IMR-90 (cell line): ENCODE measurements at regions not wholly inside any gene's neighbourhood (a gene's known extent, or its start where the extent isn't known, plus 50 kb on each side); places are given as distances from the start of the nearest gene placed in this dataset.

Source experiments
- ATAC-seq: fragments of 200-7000 bp; cut with Tn5 transposase; 2 replicates; pipeline ENCODE4 v1.9.1; 2020; ENCODE audit warnings: low read depth, mild to moderate bottlenecking, moderate library complexity
- BruUV-seq: library from RNA; stranded (reverse); fragments of 400-500 nt; replicated peaks from 2 replicates; lab custom pipeline; 2021; lab: Mats Ljungman, UMichigan
- CTCF ChIA-PET: fragments of 300-600 bp; formaldehyde crosslinking; extraction: SDS; loops from one replicate; lab custom pipeline; 2021; ENCODE audit warnings: antibody characterized with exemption; lab: Yijun Ruan, JAX
- POLR2A ChIA-PET: fragments of 300-600 bp; sonication (Branson Sonifier 250); formaldehyde crosslinking; loops from one replicate; lab custom pipeline; 2022; ENCODE audit warnings: antibody characterized with exemption; ENCODE audit not compliant: unreplicated experiment; lab: Charles Lee
- DNase-seq: peaks from one replicate; pipeline ENCODE4 v3.0.0; 2013
- H2AFZ ChIP-seq: replicated peaks from 2 replicates; pipeline ENCODE3; 2013; ENCODE audit warnings: low read length, mild to moderate bottlenecking; ENCODE audit not compliant: poor library complexity
- H2AK5ac ChIP-seq: 2 replicates; pipeline ENCODE4 v1.6.1; 2013; ENCODE audit warnings: low read depth, low read length, inconsistent platforms
- H2AK9ac ChIP-seq: replicated peaks from 2 replicates; pipeline ENCODE3; 2013; ENCODE audit warnings: mild to moderate bottlenecking, low read depth, low read length, moderate library complexity; ENCODE audit not compliant: poor library complexity
- H2BK120ac ChIP-seq: 2 replicates; pipeline ENCODE4 v1.6.1; 2013; ENCODE audit warnings: low read depth, low read length, inconsistent platforms
- H2BK15ac ChIP-seq: 3 replicates; pipeline ENCODE4 v1.6.1; 2013; ENCODE audit warnings: low read depth, low read length, inconsistent platforms
- H2BK20ac ChIP-seq: 2 replicates; pipeline ENCODE4 v1.6.1; 2013; ENCODE audit warnings: low read depth, mild to moderate bottlenecking, inconsistent platforms, low read length, moderate library complexity
- H2BK5ac ChIP-seq: 2 replicates; pipeline ENCODE4 v1.6.1; 2013; ENCODE audit warnings: mild to moderate bottlenecking, low read depth, low read length, inconsistent platforms; ENCODE audit not compliant: poor library complexity, severe bottlenecking
- H3K14ac ChIP-seq: replicated peaks from 2 replicates; pipeline ENCODE4 v1.6.1; 2013; ENCODE audit warnings: low read depth, low read length, inconsistent platforms
- H3K18ac ChIP-seq: 2 replicates; pipeline ENCODE4 v1.6.1; 2013; ENCODE audit warnings: low read depth, low read length, control low read depth
- H3K23ac ChIP-seq: 2 replicates; pipeline ENCODE4 v1.6.1; 2013; ENCODE audit warnings: low read depth, low read length, inconsistent platforms
- H3K27ac ChIP-seq: 2 replicates; pipeline ENCODE4 v1.5.1; 2013; ENCODE audit warnings: mild to moderate bottlenecking, control low read depth, low read length; ENCODE audit not compliant: insufficient read depth
- H3K27me3 ChIP-seq: 2 replicates; pipeline ENCODE4 v1.6.1; 2013; ENCODE audit warnings: low read length; ENCODE audit not compliant: control insufficient read depth, insufficient read depth
- H3K36me3 ChIP-seq: 2 replicates; pipeline ENCODE4 v1.6.1; 2013; ENCODE audit warnings: low read length, mixed read lengths; ENCODE audit not compliant: control insufficient read depth, insufficient read depth
- H3K4ac ChIP-seq: 2 replicates; pipeline ENCODE4 v1.6.1; 2013; ENCODE audit warnings: low read depth, low read length, inconsistent platforms
- H3K4me1 ChIP-seq: 2 replicates; pipeline ENCODE4 v1.6.1; 2013; ENCODE audit warnings: low read length, mixed read lengths; ENCODE audit not compliant: control insufficient read depth, insufficient read depth
- H3K4me2 ChIP-seq: 2 replicates; pipeline ENCODE4 v1.6.1; 2013; ENCODE audit warnings: low read depth, mild to moderate bottlenecking, control low read depth, low read length, moderate library complexity
- H3K4me3 ChIP-seq: 2 replicates; pipeline ENCODE4 v1.5.1; 2013; ENCODE audit warnings: low read depth, mild to moderate bottlenecking, control low read depth, low read length, moderate library complexity; ENCODE audit not compliant: insufficient read depth
- H3K56ac ChIP-seq: 2 replicates; pipeline ENCODE4 v1.6.1; 2013; ENCODE audit warnings: low read length, inconsistent platforms; ENCODE audit not compliant: insufficient read depth; ENCODE audit errors: extremely low read depth
- H3K79me1 ChIP-seq, 2 experiments: 2 replicates each; pipeline ENCODE4 v1.6.1; 2013; ENCODE audit warnings: low read length in 2 of 2, inconsistent platforms in 1 of 2, low read depth in 1 of 2
- H3K9ac ChIP-seq: 2 replicates; pipeline ENCODE4 v1.6.1; 2013; ENCODE audit warnings: low read depth, low read length, control low read depth
- H3K9me1 ChIP-seq: 2 replicates; pipeline ENCODE4 v1.6.1; 2013; ENCODE audit warnings: low read length, inconsistent platforms; ENCODE audit not compliant: insufficient read depth
- H3K9me3 ChIP-seq: 2 replicates; pipeline ENCODE4 v1.6.1; 2013; ENCODE audit warnings: low read length; ENCODE audit not compliant: control insufficient read depth, insufficient read depth
- H4K20me1 ChIP-seq: 2 replicates; pipeline ENCODE4 v1.6.1; 2013; ENCODE audit warnings: low read length, inconsistent platforms; ENCODE audit not compliant: insufficient read depth
- H4K5ac ChIP-seq: 2 replicates; pipeline ENCODE4 v1.6.1; 2013; ENCODE audit warnings: mild to moderate bottlenecking, low read depth, low read length, control low read depth
- H4K8ac ChIP-seq, 2 experiments: 2 replicates each; pipeline ENCODE4 v1.6.1; 2013; ENCODE audit warnings: low read depth in 2 of 2, low read length in 2 of 2, control low read depth in 1 of 2, inconsistent platforms in 1 of 2
- H4K91ac ChIP-seq: 2 replicates; pipeline ENCODE4 v1.6.1; 2013; ENCODE audit warnings: low read depth, low read length, inconsistent platforms; ENCODE audit not compliant: insufficient read depth
- FOS ChIP-seq: fragments of 150-350 bp; IDR thresholded peaks from 2 replicates; pipeline ENCODE4 v1.6.1; 2016; ENCODE audit warnings: low read depth, low read length
- MAFK ChIP-seq: IDR thresholded peaks from 2 replicates; pipeline ENCODE4 v1.6.1; 2012; ENCODE audit warnings: low read depth, low read length, improper control_type of control experiment
- MAZ ChIP-seq: IDR thresholded peaks from 2 replicates; pipeline ENCODE4 v1.6.1; 2012; ENCODE audit warnings: low read depth, mild to moderate bottlenecking, low read length, improper control_type of control experiment, moderate library complexity, borderline replicate concordance
- MXI1 ChIP-seq: IDR thresholded peaks from 2 replicates; pipeline ENCODE4 v1.6.1; 2012; ENCODE audit warnings: low read depth, mild to moderate bottlenecking, low read length, moderate library complexity, borderline replicate concordance
- RAD21 ChIP-seq: IDR thresholded peaks from 2 replicates; pipeline ENCODE4 v1.6.1; 2012; ENCODE audit warnings: low read length, improper control_type of control experiment
- RFX5 ChIP-seq: IDR thresholded peaks from 2 replicates; pipeline ENCODE4 v1.8.0; 2012; ENCODE audit warnings: low read depth, mild to moderate bottlenecking, low read length, moderate library complexity
- SMC3 ChIP-seq: fragments of 150-350 bp; IDR thresholded peaks from 2 replicates; pipeline ENCODE4 v1.6.1; 2016; ENCODE audit warnings: low read depth, mild to moderate bottlenecking, antibody characterized with exemption, low read length, moderate library complexity
- WGBS, 2 experiments: methylation state at CpG; one replicate each; pipeline versions ENCODE4 v1.1.5 to v1.1.7; 2013; ENCODE audit warnings: missing lambda C conversion rate in 2 of 2; ENCODE audit not compliant: insufficient read length in 1 of 2; ENCODE audit errors: extremely low coverage in 2 of 2; 5-methylcytosine and 5-hydroxymethylcytosine counted together
- dilution Hi-C: fragments of 300-500 bp; cut with HindIII; formaldehyde crosslinking; loops from one replicate; pipeline ENCODE4 v1.14.3; 2018; ENCODE audit warnings: low sequenced_read_pairs; ENCODE audit not compliant: unreplicated experiment
- in situ Hi-C: fragments of 300-500 bp; cut with MboI; formaldehyde crosslinking; loops from 3 replicates; pipeline ENCODE4 v1.14.3; 2019; ENCODE audit warnings: low sequenced_read_pairs, inconsistent platforms, mixed read lengths
- intact Hi-C: fragments of 100-400 bp; cut with micrococcal nuclease; formaldehyde crosslinking; loops from 2 replicates; pipeline ENCODE4 v1.10.0; 2022

GRCh38 chr3:181631901-181632300 lies 79.8 kb upstream of the SOX2 start:
- no peak overlapping the region for H2BK5ac ChIP-seq
- H3K4me1 ChIP-seq: no peaks in the 10 kb centered on the region
- H3K9ac ChIP-seq: no peak overlapping the region
- no peaks in the 10 kb centered on the region for H4K20me1 ChIP-seq
- no peaks in the 10 kb centered on the region for H3K27me3 ChIP-seq
- no peak overlapping the region for H3K27ac ChIP-seq
- ChIA-PET POLR2A (no interaction called here), CTCF (no interaction called here)
- H3K9me1 ChIP-seq: no peaks in the 10 kb centered on the region
- TF ChIP-seq RAD21 (no peak), FOS (no peak), SMC3 (no peak), MAFK (no peak), MAZ (no peak), MXI1 (no peak), RFX5 (no peak)
- no peak overlapping the region for H3K56ac ChIP-seq
- no peak overlapping the region for H2BK20ac ChIP-seq
- no peak overlapping the region for H3K4ac ChIP-seq
- H2AFZ ChIP-seq: no peak overlapping the region
- BruUV-seq: no TSS peak
- no peak overlapping the region for H3K4me2 ChIP-seq
- no peaks in the 10 kb centered on the region for H3K36me3 ChIP-seq
- H3K4me3 ChIP-seq: no peak overlapping the region
- intact Hi-C loops (no loop called here), dilution Hi-C loops (no loop called here), in situ Hi-C loops (no loop called here)
- H2BK120ac ChIP-seq: no peak overlapping the region
- H3K18ac ChIP-seq: no peak overlapping the region
- peaks cover 3% of the 10 kb centered on the region; the same call in 1 of the 2 replicates for H3K9me3 ChIP-seq
- no peak overlapping the region for H3K14ac ChIP-seq
- H2AK5ac ChIP-seq: no peak overlapping the region
- H4K91ac ChIP-seq: no peak overlapping the region
- DNase-seq: no peak
- no peak overlapping the region for H2AK9ac ChIP-seq
- 60% methylated on average over 1 of the region's 3 CpGs; no CpG with 5 or more reads in 1 of the 2 experiments for WGBS, 2 experiments
- H4K5ac ChIP-seq: no peak overlapping the region
- H3K79me1 ChIP-seq: no peaks in the 10 kb centered on the region
- no peak for ATAC-seq
- no peak overlapping the region for H3K23ac ChIP-seq
- H4K8ac ChIP-seq: no peak overlapping the region
- H2BK15ac ChIP-seq: no peak overlapping the region
